ENCODE measurements at regions not wholly inside any gene's neighbourhood (a gene's known extent, or its start where the extent isn't known, plus 50 kb on each side); places are given as distances from the start of the nearest gene placed in this dataset.

- DNase-seq (ENCODE audit: low read depth in 2 of 2), result no peak
Measured at GRCh38 chr10:89887406-89887805, 186.0 kb downstream of the KIF20B start.

GRCh38 chr10:89887830-89888229, 186.4 kb downstream of the KIF20B start:
- DNase-seq (ENCODE audit: low read depth in 2 of 2), result no peak

- DNase-seq (ENCODE audit: low read depth in 2 of 2), result no peak
Measured at GRCh38 chr10:89888321-89889070, 187.1 kb downstream of the KIF20B start.

DNA sequence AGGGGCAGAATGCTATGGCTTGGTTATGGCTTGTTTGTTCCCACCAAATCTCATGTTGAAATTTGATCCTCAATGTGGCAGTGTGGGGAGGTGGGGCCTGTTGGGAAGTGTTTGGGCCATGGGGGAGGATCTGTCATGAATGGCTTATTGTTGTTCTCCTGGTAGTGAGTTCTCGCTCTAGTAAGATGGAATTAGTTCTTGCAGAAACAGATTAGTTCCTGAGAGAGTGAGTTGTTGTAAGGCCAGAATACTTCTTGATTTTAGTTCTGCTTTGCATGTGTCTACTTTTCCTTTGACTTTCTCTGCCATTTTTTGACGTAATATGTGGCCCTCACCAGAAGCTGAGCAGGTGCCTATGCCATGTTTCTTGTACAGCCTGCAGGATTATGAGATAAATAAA, 188.2 kb downstream of the KIF20B start:
- DNase-seq (ENCODE audit: low read depth in 2 of 2), result no peak

DNA sequence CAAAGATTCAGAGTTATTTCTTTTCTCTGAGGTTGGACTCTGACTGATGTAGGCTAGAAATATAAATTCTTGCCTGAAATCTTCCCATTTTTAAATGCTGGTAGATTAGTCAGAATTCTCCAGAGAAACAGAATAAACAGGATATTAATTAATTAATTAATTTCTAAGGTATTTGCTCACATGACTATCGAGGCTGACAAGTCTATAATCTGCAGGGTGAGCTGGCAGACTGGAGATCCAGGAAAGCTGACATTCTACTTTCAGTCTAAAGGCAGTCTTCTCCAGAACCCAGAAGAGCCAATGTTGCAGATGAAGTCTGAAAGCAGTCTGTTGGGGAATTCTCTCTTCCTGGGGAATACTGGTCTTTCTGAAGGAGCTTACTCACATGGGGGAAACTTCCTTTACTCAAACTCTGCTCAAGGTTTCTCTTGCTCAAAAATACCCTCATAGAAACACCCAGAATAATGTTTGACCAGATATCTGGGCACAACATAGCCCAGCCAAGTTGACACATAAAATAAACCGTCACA, 189.7 kb downstream of the KIF20B start:
- no peak for DNase-seq (ENCODE audit: low read depth in 2 of 2)

DNA sequence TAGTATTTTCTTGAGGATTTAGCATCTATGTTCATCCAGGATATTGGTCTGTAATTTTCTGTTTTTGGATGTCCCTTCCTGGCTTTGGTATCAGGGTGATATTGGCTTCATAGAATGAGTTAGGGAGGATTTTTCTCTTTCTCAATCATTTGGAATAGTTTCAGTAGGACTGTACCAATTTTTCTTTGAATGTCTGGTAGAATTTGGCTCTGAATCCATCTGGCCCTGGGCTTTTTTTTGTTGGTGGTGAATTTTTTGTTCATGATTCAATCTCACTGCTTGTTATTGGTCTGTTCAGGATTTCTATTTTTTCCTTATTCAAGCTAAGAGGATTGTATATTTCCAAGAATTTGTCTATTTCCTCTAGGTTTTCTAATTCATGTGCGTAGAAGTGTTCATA, 192.7 kb downstream of the KIF20B start:
- DNase-seq (ENCODE audit: low read depth in 2 of 2), result no peak

GRCh38 chr10:89900554-89900953, 199.2 kb downstream of the KIF20B start:
- DNase-seq (ENCODE audit: low read depth in 2 of 2), result no peak

GRCh38 chr10:89901895-89902294, 200.5 kb downstream of the KIF20B start:
- no peak for DNase-seq (ENCODE audit: low read depth in 2 of 2)

DNA sequence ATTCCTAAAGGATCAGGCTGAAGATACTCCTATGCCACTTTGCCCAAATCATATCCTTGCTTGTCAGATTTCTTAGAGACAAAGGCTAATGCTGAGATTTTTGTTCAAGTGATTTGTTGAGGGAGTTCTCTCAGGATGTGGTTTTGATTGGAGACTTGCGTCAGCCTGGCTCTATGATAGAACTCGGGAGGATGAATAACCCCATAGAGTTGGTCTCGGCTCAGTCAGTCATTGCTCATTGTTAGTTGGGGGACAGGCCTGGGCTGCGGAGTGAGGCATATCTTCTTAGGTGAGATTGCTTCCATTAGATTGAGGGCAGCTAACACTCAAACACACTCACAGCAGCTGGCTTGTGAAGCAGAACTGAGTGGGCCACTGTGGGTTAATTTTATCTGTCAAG, 203.4 kb downstream of the KIF20B start:
- DNase-seq (ENCODE audit: low read depth in 2 of 2), result no peak

- no peak for DNase-seq (ENCODE audit: low read depth in 2 of 2)
Measured at GRCh38 chr10:89909752-89910151, 208.4 kb downstream of the KIF20B start.

- DNase-seq (ENCODE audit: low read depth in 2 of 2), result no peak
Measured at GRCh38 chr10:89915021-89915420, 213.6 kb downstream of the KIF20B start.

DNA sequence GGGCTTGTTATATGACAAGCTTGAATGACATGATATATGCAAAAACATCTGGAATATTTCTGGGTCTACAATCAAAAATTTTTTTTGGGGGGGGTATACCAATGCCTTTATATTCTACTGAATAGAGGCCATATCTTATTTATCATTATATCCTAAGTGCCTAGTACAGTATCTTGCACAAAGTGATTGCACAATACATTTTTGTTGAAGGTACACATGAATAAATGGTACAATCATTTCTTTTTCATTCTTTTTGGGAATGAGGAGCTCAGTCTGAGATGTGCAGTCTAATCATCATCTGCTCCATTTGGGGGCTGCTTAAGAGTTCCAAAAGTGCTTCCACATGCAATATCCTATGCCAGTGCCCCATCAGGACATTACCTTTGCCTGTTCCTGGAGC, 214.6 kb downstream of the KIF20B start:
- DNase-seq (ENCODE audit: low read depth in 2 of 2), result no peak

DNA sequence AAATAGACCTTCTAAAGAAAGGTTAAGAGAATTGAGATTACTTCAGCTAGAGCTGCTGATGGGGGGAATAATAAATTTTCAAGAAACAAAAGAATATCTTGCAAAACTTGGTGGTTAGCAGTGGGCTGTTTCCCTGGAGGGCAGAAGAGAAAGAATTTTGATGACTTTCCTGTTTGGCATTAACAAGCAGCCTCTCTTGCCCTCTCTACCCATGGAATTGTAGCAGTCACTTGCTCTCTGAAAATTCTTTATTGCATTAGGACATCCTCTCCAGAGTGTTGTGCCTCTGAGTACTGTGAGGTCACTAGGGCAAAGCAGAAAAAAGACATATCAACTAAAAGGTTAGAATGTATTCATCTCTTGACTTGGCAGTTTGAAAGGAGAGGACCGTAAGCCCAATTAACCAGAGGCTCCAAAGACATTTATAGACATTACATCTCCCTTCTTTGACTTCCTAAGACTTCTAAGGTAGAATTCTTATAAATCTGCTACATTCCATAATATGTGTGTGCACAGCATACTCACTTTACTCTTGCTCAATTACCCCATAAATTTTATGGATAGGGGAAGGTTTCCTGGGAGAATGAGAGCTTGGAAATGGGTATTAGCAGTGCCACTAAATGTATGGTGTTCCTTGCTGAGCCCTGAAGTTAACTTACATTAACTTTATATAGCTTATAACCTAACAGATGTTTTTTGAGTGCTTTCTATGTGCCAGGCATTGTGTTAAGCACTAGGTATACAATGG, 215.3 kb downstream of the KIF20B start:
- no peak for DNase-seq (ENCODE audit: low read depth in 2 of 2)

GRCh38 chr10:89921403-89921802, 220.0 kb downstream of the KIF20B start:
- DNase-seq (ENCODE audit: low read depth in 2 of 2), result no peak

- no peak for DNase-seq (ENCODE audit: low read depth in 2 of 2)
Measured at GRCh38 chr10:89923661-89924060, 222.3 kb downstream of the KIF20B start.

DNA sequence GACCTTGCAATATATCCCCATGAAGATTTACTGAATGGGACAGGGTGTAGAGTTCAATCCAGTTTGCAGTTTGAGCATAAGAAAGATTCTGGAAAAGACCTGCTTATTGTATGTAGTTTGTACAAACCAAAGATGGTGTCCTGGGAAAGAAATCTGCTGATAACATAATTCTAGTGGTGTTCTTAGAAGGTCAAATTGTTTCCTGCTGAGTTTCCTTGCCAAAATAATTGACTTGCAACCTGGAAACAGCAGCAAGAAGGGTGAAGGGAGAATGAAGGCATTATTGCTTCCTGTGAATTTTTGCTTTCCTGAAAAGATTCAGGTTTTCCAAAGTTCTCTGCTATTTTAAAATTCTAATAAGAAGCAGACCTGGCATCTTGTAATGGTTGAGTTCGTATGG, 222.9 kb downstream of the KIF20B start:
- DNase-seq (ENCODE audit: low read depth in 2 of 2), result no peak

DNA sequence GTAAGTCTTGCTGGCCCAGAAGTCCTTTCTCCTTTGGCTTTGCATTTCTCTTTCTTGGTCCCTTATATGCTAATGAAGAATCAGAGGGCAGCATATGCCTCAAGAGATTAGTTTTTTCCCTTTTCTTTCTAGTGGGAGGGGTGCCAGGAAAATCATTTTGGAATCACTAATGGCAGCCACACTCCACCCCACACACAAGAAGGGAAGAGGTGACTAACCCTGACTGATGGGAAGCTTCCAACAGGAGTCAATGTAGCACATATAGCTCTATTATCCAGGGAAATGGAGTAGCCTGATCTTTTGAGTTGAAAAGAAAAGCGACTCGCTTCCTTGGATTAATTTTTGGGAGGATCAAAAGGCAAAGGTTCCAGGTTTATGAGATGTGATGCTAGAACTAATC, 225.3 kb downstream of the KIF20B start:
- no peak for DNase-seq (ENCODE audit: low read depth in 2 of 2)

DNA sequence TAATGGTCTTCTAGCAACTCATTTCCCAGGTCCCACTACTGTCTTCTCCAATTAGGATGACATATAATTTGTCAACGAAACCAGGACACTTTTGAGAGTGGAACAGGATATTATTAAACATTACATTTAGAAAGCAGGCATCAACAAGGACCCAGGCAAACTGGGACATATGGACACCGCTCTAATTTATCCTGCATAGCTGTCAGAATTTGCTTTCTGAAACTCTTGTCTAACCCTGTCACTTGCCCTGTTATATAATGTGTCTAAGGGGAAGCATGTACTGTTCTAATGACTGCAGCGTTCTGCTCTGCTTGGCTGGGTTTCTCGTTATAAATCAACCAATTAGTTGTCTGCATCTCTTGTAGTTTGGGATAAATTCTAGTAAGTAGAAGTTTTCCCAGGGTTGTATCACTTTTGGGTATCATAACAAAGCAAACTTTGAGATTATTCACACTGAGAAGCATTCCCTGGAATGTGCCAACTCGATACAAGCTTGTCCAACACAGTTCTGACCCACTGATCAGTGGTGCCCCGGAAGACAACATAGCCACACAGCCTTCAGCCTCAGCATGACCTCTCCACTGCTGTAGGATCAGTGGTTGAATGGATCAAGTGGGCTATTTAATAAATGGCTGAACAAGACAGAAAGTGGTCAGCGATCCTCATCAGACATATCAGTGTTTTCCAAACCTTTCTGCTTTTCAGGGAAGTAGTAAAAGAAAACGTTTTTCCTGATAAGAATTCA, 228.1 kb downstream of the KIF20B start:
- no peak for DNase-seq (ENCODE audit: low read depth in 2 of 2)

DNA sequence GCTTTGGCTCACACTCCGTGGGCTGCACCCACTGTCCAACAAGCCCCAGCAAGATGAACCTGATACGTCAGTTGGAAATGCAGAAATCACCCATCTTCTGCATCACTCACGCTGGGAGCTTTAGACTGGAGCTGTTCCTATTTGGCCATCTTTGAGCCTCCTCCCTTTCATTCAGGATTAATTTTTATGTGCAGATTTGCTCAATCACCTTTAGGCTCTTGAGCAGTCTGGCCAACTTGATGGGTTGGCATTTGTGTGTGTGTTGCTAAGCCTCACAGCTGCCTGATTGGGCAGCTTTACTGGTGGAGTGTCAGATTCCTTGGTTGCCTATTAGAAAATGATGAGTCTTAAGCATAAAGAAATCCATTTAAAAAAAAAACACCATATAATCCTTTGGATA, 236.1 kb downstream of the KIF20B start:
- DNase-seq (ENCODE audit: low read depth in 2 of 2), result no peak

DNA sequence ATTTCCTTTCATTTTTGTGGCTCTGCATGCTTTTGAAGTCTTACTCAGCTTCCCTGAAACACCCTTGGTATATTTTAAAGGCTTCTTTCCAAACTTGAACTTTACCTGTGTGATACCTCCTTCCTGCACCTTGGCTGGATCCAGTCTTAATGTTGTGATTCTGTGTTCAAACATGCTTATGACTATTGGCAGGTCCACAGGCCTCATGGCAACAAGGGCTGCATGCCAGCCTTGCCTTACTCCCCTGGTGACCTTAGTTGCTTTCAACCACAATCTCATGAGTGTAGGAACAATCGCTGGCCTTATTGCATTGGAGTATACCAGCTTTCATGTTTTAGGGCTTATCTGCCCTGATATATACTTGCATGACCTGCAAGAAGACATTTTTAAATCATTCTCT, 238.7 kb downstream of the KIF20B start:
- DNase-seq (ENCODE audit: low read depth in 2 of 2), result no peak

DNA sequence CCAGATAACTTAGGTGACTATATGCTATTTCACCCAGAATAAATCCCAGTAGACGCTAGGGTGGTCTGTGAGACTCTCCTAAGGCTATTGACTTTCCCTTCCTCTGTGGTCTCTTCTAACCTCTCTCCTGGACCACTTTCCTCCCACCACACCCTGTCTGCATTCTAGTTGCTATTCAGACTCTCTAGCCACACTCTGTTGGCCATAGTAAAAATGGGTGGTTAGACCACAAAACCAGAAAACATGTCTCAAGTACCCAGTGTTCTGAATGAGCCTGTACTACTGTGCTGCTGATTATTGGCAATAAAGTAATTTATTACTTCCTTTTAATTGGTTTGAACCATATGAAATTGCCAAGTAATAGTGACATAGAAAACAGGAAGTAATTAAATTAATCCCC, 240.8 kb downstream of the KIF20B start:
- DNase-seq (ENCODE audit: low read depth in 2 of 2), result no peak

DNA sequence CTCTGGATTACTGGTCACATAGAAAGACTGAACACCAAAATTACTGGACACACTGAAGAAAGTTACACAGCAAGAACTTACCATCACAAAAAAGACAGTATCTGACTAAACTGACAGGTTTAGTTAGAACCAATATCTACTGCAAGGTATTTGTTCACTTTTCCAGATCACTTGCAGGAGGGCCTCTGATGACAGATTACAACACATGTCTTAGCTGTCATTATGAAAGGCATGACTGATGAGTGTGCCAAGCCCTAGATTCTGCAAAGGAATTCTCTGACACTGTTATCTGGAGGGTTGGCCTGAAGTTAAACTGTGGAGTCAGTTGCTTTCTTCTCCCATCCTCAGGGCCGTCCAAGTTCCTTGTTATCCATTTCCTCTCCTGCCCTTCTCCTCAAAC, 242.7 kb downstream of the KIF20B start:
- DNase-seq (ENCODE audit: low read depth in 2 of 2), result no peak

DNA sequence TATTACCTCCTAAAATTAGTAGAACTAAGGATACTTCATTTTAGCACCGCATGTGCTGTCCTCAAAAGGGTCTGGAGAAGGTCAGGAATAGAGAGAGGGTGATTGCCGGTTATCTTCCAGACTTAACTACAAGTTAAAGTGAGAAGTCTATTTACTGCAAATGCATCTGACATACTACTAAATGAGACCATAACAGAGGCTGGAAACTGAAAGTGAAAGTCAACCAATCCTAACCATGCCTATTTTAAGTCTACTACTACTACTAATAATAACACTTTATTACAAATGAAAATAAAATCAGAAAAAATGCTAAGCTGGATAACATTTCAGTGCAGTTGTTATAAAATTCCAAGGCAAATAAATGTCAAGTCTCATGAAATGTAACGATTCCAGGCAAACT, 244.7 kb downstream of the KIF20B start:
- no peak for DNase-seq (ENCODE audit: low read depth in 2 of 2)
